ENCODE measurements at regions not wholly inside any gene's neighbourhood (a gene's known extent, or its start where the extent isn't known, plus 50 kb on each side); places are given as distances from the start of the nearest gene placed in this dataset.

GRCh38 chr7:119984247-119984646 lies 288.7 kb upstream of the KCND2 start:
- Histone ChIP-seq H3K4me3 (no peak overlapping the region), H3K36me3 (no peaks in the 10 kb centered on the region), H3K27ac (no peak overlapping the region), H3K27me3 (no peaks in the 10 kb centered on the region), H3K4me1 (no peaks in the 10 kb centered on the region), H3K9me3 (peaks cover 0 to 3% of the 10 kb centered on the region in 2 donors)
- DNase-seq (ENCODE audit: low spot score in 2 of 2), result no peak
- intact Hi-C loops (cut with DNase I; ENCODE audit: low total_unique reads), result no loop called here
- TF ChIP-seq CTCF (IDR thresholded peaks at IDR 0.05) (no peak), POLR2AphosphoS5 (IDR thresholded peaks at IDR 0.05) (no peak), POLR2A (IDR thresholded peaks at IDR 0.05) (no peak)

GRCh38 chr7:119988401-119988800 lies 284.6 kb upstream of the KCND2 start:
- no peak for DNase-seq (ENCODE audit: low spot score in 2 of 2)
- no peak for TF ChIP-seq POLR2A (IDR thresholded peaks at IDR 0.05)
- TF ChIP-seq POLR2AphosphoS5 (IDR thresholded peaks at IDR 0.05), result no peak
- TF ChIP-seq CTCF (IDR thresholded peaks at IDR 0.05), result no peak

GRCh38 chr7:119994928-119995327 lies 278.0 kb upstream of the KCND2 start:
- H3K9me3 ChIP-seq, result peaks cover 0 to 11% of the 10 kb centered on the region in 2 donors
- TF ChIP-seq POLR2AphosphoS5 (IDR thresholded peaks at IDR 0.05) (no peak), POLR2A (IDR thresholded peaks at IDR 0.05) (no peak), CTCF (IDR thresholded peaks at IDR 0.05) (no peak)
- intact Hi-C loops (cut with DNase I; ENCODE audit: low total_unique reads), result no loop called here
- no peaks in the 10 kb centered on the region for H3K36me3 ChIP-seq
- no peak overlapping the region for H3K4me3 ChIP-seq
- H3K4me1 ChIP-seq, result no peaks in the 10 kb centered on the region
- no peak for DNase-seq (ENCODE audit: low spot score in 2 of 2)
- no peak overlapping the region for H3K27ac ChIP-seq
- H3K27me3 ChIP-seq, result no peaks in the 10 kb centered on the region

More at GRCh38 chr7:119988401-119988800, 284.6 kb upstream of the KCND2 start:
- Histone ChIP-seq H3K27ac (no peak overlapping the region), H3K27me3 (no peaks in the 10 kb centered on the region), H3K4me3 (no peak overlapping the region), H3K9me3 (no peaks in the 10 kb centered on the region), H3K4me1 (no peaks in the 10 kb centered on the region), H3K36me3 (no peaks in the 10 kb centered on the region)
- intact Hi-C loops (cut with DNase I; ENCODE audit: low total_unique reads), result no loop called here

GRCh38 chr7:119996634-119997033 lies 276.3 kb upstream of the KCND2 start:
- no peak for TF ChIP-seq POLR2AphosphoS5 (IDR thresholded peaks at IDR 0.05)
- TF ChIP-seq POLR2A (IDR thresholded peaks at IDR 0.05), result no peak
- no peak for TF ChIP-seq CTCF (IDR thresholded peaks at IDR 0.05)
- H3K4me1 ChIP-seq, result no peaks in the 10 kb centered on the region
- peaks cover 0 to 11% of the 10 kb centered on the region in 2 donors for H3K9me3 ChIP-seq
- no peak for DNase-seq (ENCODE audit: low spot score in 2 of 2)
- intact Hi-C loops (cut with DNase I; ENCODE audit: low total_unique reads), result no loop called here
- H3K27me3 ChIP-seq, result no peaks in the 10 kb centered on the region
- no peak overlapping the region for H3K27ac ChIP-seq
- no peaks in the 10 kb centered on the region for H3K36me3 ChIP-seq
- H3K4me3 ChIP-seq, result no peak overlapping the region

GRCh38 chr7:119999738-120000475 lies 273.1 kb upstream of the KCND2 start:
- intact Hi-C loops (cut with DNase I; ENCODE audit: low total_unique reads), result no loop called here
- Histone ChIP-seq H3K27ac (no peak overlapping the region), H3K27me3 (no peaks in the 10 kb centered on the region), H3K9me3 (peaks cover 0 to 4% of the 10 kb centered on the region in 2 donors), H3K4me3 (no peak overlapping the region), H3K36me3 (no peaks in the 10 kb centered on the region), H3K4me1 (no peaks in the 10 kb centered on the region)
- no peak for DNase-seq (ENCODE audit: low spot score in 2 of 2)
- TF ChIP-seq CTCF (IDR thresholded peaks at IDR 0.05) (no peak), POLR2AphosphoS5 (IDR thresholded peaks at IDR 0.05) (no peak), POLR2A (IDR thresholded peaks at IDR 0.05) (no peak)

Data from breast epithelium (tissue), 4 donors.